ENCODE measurements at regions not wholly inside any gene's neighbourhood (a gene's known extent, or its start where the extent isn't known, plus 50 kb on each side); places are given as distances from the start of the nearest gene placed in this dataset.

- no peaks in the 10 kb centered on the region for H3K79me2 ChIP-seq (ENCODE audit: insufficient read depth, low read length)
- H3K4me3 ChIP-seq (replicated peaks in 1 of 2; ENCODE audit: low read depth in 1 of 2, low read length in 2 of 2) = no peak overlapping the region
- BruUV-seq (replicated peaks) = no TSS peak
- H4K20me1 ChIP-seq (ENCODE audit: insufficient read depth) = no peaks in the 10 kb centered on the region
- H3K9me3 ChIP-seq (ENCODE audit: control insufficient read depth in 1 of 2, insufficient read depth in 1 of 2, low read depth in 1 of 2, low read length in 2 of 2) = no peaks in the 10 kb centered on the region
- no peak overlapping the region for H3K27ac ChIP-seq (ENCODE audit: low read depth, low read length)
- no peak overlapping the region for H3K4me2 ChIP-seq (ENCODE audit: low read length)
- no peaks in the 10 kb centered on the region for H3K27me3 ChIP-seq (ENCODE audit: insufficient read depth, low read length)
- intact Hi-C loops (cut with micrococcal nuclease) = no loop called here
- peaks cover 3 to 16% of the 10 kb centered on the region in 2 experiments; a peak in 2 of 4 replicates for H3K4me1 ChIP-seq (ENCODE audit: control insufficient read depth in 1 of 2, insufficient read depth in 2 of 2, low read length in 2 of 2)
- ATAC-seq (no peak), DNase-seq (ENCODE audit: low read depth, low spot score) (no peak)
- H3K36me3 ChIP-seq (ENCODE audit: control insufficient read depth in 1 of 2, insufficient read depth in 2 of 2, low read length in 2 of 2) = no peaks in the 10 kb centered on the region
- ChIA-PET POLR2A (no interaction called here), RAD21 (ENCODE audit: low non-redundant PET in 1 of 2, low total read pairs in 2 of 2, uncharacterized antibody in 2 of 2, unreplicated experiment in 2 of 2) (no interaction called here), CTCF (no interaction called here)
- H2AFZ ChIP-seq (ENCODE audit: low read depth, low read length, poor library complexity, severe bottlenecking) = no peak overlapping the region
- H3K9ac ChIP-seq (ENCODE audit: low read length) = no peak overlapping the region
- H3K9me2 ChIP-seq (ENCODE audit: insufficient read depth) = no peaks in the 10 kb centered on the region
- no peak for TF ChIP-seq CBX3 (IDR thresholded peaks at IDR 0.05; ENCODE audit: low read depth)
- TF ChIP-seq EZH2phosphoT487 (IDR thresholded peaks at IDR 0.05; ENCODE audit: borderline replicate concordance) = no peak
- TF ChIP-seq POLR2A (IDR thresholded peaks at IDR 0.05; ENCODE audit: borderline replicate concordance, extremely low read depth, insufficient read depth, insufficient read length) = no peak
- TF ChIP-seq RAD21 (IDR thresholded peaks at IDR 0.05; ENCODE audit: low read depth) = no peak
Observed at GRCh38 chr1:232707142-232707541, 77.2 kb upstream of the SIPA1L2 start.

DNA sequence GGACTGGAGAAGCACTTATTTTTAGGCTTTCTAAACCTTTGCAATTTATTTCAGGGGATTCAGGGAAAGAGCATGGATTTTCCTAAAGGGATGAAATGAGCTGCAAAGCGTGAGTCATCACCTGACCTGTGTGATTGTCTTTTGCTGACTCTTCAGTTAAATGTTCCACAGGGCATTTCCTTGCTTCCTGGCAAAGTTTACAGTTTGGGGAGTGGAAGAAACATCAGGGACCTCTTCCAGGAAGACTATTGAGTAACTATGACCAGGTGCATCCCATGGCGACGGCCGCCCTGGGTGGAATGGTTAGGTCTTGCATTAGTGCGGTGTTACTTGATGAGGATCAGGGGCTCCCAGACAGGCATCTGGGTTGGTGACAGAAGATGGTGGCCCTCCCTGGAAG is 79.5 kb upstream of the SIPA1L2 start:
- peaks cover 3 to 12% of the 10 kb centered on the region in 2 experiments; a peak in 2 of 4 replicates for H3K4me1 ChIP-seq (ENCODE audit: control insufficient read depth in 1 of 2, insufficient read depth in 2 of 2, low read length in 2 of 2)
- H2AFZ ChIP-seq (ENCODE audit: low read depth, low read length, poor library complexity, severe bottlenecking) = no peak overlapping the region
- no peaks in the 10 kb centered on the region for H3K36me3 ChIP-seq (ENCODE audit: control insufficient read depth in 1 of 2, insufficient read depth in 2 of 2, low read length in 2 of 2)
- CTCF ChIA-PET = no interaction called here
- no peak for ATAC-seq
- no peak for TF ChIP-seq EGR1 (IDR thresholded peaks at IDR 0.05; ENCODE audit: low read depth)
- no peak for TF ChIP-seq ZFX (IDR thresholded peaks at IDR 0.05)
- TF ChIP-seq POLR2AphosphoS5 (IDR thresholded peaks at IDR 0.05; ENCODE audit: low read depth, low read length) = no peak
- no peak for TF ChIP-seq REST (IDR thresholded peaks at IDR 0.05; ENCODE audit: low read depth)
- no peak for TF ChIP-seq RAD21 (IDR thresholded peaks at IDR 0.05; ENCODE audit: low read depth)
- no peak for TF ChIP-seq CBX3 (IDR thresholded peaks at IDR 0.05; ENCODE audit: low read depth)
- TF ChIP-seq POLR2A (IDR thresholded peaks at IDR 0.05; ENCODE audit: borderline replicate concordance, extremely low read depth, insufficient read depth, insufficient read length) = no peak
- TF ChIP-seq EZH2 (IDR thresholded peaks at IDR 0.05) = no peak
- TF ChIP-seq ATF3 (IDR thresholded peaks at IDR 0.05) = no peak
- no peak for TF ChIP-seq ELF1 (IDR thresholded peaks at IDR 0.05; ENCODE audit: borderline replicate concordance, low read depth)
- TF ChIP-seq, protein P1, sequence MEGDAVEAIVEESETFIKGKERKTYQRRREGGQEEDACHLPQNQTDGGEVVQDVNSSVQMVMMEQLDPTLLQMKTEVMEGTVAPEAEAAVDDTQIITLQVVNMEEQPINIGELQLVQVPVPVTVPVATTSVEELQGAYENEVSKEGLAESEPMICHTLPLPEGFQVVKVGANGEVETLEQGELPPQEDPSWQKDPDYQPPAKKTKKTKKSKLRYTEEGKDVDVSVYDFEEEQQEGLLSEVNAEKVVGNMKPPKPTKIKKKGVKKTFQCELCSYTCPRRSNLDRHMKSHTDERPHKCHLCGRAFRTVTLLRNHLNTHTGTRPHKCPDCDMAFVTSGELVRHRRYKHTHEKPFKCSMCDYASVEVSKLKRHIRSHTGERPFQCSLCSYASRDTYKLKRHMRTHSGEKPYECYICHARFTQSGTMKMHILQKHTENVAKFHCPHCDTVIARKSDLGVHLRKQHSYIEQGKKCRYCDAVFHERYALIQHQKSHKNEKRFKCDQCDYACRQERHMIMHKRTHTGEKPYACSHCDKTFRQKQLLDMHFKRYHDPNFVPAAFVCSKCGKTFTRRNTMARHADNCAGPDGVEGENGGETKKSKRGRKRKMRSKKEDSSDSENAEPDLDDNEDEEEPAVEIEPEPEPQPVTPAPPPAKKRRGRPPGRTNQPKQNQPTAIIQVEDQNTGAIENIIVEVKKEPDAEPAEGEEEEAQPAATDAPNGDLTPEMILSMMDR (IDR thresholded peaks at IDR 0.05 in 2 of 3, conservative IDR thresholded peaks at IDR 0.05 in 1 of 3; ENCODE audit: borderline replicate concordance in 1 of 3, insufficient read depth in 1 of 3, low read depth in 2 of 3, low read length in 2 of 3) = no peak
- no peak for TF ChIP-seq FOSL1 (IDR thresholded peaks at IDR 0.05; ENCODE audit: low read depth)
- TF ChIP-seq JUND (IDR thresholded peaks at IDR 0.05) = no peak
- no peak for TF ChIP-seq CEBPB (IDR thresholded peaks at IDR 0.05; ENCODE audit: low read depth)
- no peak for TF ChIP-seq YY1 (IDR thresholded peaks at IDR 0.05; ENCODE audit: extremely low read depth, insufficient replicate concordance, low read depth, low read length)
- TF ChIP-seq SIN3A (IDR thresholded peaks at IDR 0.05; ENCODE audit: low read depth) = no peak
- no peak for TF ChIP-seq TCF7L2 (IDR thresholded peaks at IDR 0.05; ENCODE audit: borderline replicate concordance, extremely low read depth, insufficient read depth, insufficient read length)
- H3K4me2 ChIP-seq (ENCODE audit: low read length) = no peak overlapping the region
- intact Hi-C loops (cut with micrococcal nuclease) = no loop called here
- no peak overlapping the region for H3K27ac ChIP-seq (ENCODE audit: low read depth, low read length)
- H3K4me3 ChIP-seq (replicated peaks in 1 of 2; ENCODE audit: low read depth in 1 of 2, low read length in 2 of 2) = no peak overlapping the region
- H3K9me2 ChIP-seq (ENCODE audit: insufficient read depth) = no peaks in the 10 kb centered on the region
- RAD21 ChIA-PET (ENCODE audit: low non-redundant PET in 1 of 2, low total read pairs in 2 of 2, uncharacterized antibody in 2 of 2, unreplicated experiment in 2 of 2) = no interaction called here
- H3K9ac ChIP-seq (ENCODE audit: low read length) = no peak overlapping the region
- DNase-seq (ENCODE audit: low read depth, low spot score) = no peak
- POLR2A ChIA-PET = no interaction called here
- H3K27me3 ChIP-seq (ENCODE audit: insufficient read depth, low read length) = no peaks in the 10 kb centered on the region
- no peaks in the 10 kb centered on the region for H3K79me2 ChIP-seq (ENCODE audit: insufficient read depth, low read length)
- no TSS peak for BruUV-seq (replicated peaks)
- no peaks in the 10 kb centered on the region for H3K9me3 ChIP-seq (ENCODE audit: control insufficient read depth in 1 of 2, insufficient read depth in 1 of 2, low read depth in 1 of 2, low read length in 2 of 2)
- H4K20me1 ChIP-seq (ENCODE audit: insufficient read depth) = no peaks in the 10 kb centered on the region
